GM21528 (cell line): ENCODE measurements at regions not wholly inside any gene's neighbourhood (a gene's known extent, or its start where the extent isn't known, plus 50 kb on each side); places are given as distances from the start of the nearest gene placed in this dataset.

Experiments
- ATAC-seq: cut with Tn5 transposase; IDR thresholded peaks from one replicate; pipeline ENCODE4 v1.9.1; 2021; ENCODE audit warnings: mild to moderate bottlenecking, moderate library complexity; ENCODE audit not compliant: unreplicated experiment, low FRiP score

DNA sequence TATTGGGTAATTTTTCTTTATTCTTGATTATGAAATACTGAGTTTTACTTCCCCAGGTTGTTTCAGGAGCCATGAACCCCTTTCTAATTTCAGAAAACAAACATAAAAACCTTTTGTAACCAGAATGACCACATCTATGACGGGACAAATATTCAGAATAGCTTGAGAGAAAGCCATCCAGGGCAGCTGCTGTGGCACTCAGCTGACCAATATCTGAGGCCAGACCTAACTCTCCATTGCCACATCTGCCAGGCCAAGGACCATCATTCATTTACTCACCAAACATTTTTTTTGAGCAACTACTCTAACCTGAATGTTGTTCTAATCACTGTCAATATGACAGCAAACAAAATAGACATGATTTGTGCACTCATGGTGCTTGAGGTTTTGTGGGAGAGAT, 608.3 kb upstream of the PKN2 start:
- ATAC-seq, result no peak

DNA sequence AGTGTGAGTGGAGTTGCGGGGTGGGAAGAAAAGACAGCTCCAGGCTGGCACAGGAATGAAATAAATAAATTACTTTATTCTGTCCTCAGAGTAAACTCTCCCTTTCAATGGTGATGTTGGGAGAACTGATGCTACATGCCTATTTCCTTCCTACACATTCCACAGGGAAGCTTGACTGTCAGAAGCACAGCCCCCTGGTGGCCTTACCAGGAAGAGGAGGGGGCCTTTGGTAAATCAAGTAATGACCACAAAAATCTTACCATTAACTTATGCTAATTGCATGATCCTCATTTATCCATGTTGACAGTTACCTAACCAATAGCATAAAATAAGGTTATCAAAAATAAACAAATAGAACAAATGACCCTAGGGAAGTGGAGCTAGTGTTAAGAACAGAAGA, 605.0 kb upstream of the PKN2 start:
- no peak for ATAC-seq

DNA sequence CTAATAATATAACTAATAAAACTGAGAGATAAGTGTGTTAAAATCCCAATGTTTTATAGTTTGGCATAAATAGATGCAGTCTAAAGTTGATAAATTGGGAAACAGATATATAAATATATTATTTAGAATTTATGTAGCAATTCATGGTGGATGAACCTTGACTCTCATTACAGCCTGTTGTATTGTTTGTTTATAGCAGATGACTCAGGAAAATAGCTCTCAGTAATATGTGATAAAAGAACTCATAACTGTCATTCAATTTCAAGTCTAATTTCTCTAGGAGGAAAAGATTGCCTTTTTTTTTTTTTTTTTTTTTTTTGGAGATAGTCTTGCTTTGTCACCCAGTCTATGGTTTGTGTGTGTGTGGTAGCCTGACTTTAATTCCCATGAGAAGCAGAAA, 603.2 kb upstream of the PKN2 start:
- ATAC-seq, result no peak

DNA sequence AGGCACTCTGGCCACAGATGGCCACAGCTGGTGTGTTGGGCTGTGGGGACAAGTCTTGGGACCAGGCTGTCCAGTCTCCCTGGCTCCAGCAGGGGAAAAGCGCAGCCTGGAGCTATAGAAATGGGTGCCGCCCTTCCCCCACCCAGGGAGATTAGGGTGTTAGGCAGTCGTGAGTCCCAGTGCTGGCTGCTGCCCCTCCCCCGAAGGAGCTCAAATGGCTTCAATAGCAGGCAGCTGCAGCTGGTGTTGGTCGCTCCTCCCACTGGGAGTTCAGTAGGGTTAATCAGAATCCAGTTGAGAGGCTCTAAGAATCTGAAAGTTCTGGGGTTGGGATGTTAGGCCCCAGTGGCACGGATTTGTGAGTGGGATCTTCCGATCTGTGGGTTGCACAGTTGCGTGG, 595.6 kb upstream of the PKN2 start:
- no peak for ATAC-seq

DNA sequence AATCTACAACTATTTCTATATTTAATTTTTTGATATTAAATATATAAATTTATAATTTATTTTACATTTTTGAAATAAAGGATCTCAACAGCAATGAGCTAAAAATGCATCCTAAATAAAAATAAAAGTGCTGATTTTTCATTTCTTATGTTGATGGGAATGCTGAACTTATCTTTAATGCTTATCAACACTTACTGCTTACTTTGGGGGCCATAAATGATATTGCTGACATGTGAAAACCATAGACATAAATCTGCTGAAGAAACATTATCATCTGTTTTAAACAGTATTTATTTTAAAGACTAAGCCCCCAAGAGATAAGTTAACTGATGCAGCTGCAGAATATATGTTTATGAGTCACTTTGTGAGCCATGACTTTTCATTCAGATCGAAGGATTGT, 594.1 kb upstream of the PKN2 start:
- no peak for ATAC-seq

DNA sequence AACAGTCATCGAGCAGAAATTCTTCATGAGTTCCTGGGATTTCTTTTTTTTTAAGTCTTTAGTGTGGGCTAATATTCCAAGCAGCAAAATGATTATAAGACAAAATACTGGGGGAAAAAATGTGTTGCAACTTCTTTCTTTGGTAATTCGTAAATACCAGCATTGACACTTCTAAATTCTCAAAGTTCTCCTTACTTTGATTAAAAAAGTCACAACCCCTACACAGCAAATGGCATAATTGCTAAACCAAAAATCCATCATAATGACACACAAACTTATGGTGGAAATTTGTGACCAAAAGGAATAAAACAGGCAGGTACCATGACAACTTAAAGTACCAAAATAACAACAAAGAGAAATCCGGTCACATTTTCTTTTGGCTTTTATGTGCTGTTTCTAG, 585.2 kb upstream of the PKN2 start:
- no peak for ATAC-seq

DNA sequence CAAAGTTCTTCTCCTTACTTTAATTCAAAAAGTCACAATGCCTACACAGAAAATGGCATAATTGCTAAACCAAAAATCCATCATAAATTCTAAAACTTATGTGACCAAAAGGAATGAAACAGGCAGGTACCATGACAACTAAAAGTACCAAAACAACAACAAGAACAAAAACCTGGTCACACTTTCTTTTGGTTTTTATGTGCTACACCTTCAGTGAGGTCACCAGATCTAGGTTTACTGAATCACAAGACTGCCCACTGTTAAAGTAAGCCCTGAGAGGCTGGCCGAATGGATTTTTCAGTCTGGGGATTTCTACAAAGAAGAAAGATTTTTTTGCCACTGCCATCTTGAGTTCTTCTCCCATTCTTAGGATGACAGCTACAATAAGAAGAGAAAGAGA, 583.0 kb upstream of the PKN2 start:
- no peak for ATAC-seq

DNA sequence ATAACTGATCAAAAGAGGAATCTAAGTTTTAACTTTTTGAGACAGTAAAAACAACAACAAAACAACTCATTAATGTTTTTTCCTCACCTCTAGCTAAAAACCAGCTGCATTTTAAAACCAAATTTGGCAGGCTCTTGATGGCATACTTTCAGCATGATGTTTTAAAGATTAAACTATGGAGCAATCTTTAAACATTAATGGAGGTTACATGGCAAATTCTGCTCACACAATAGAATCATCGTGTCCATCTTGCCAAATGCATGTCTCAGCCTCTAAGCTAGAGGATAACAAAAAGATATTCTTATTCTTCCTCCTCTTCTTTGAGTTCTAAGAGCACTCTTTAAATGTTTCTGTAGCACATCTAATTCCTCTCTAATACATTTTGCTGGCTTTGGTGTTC, 579.8 kb upstream of the PKN2 start:
- ATAC-seq, result no peak

DNA sequence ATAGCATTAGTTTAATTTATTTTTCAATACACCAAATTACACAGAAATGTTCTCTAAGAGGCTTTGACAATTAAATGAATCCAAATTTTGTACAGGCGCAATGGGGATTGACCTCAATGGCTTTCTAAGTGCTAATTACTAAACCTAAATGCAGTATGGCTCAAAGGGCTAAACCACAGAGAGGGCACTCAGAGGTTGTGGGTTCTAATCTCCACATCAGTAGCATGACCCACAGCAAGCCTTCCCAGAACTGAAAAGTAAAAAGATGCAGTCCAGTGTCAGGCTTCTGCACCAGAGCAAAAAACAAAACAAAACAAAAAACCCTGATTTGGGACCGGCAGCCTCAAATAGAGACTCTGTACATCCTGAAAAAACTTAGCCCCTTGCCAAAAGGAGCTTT, 579.2 kb upstream of the PKN2 start:
- ATAC-seq, result no peak

DNA sequence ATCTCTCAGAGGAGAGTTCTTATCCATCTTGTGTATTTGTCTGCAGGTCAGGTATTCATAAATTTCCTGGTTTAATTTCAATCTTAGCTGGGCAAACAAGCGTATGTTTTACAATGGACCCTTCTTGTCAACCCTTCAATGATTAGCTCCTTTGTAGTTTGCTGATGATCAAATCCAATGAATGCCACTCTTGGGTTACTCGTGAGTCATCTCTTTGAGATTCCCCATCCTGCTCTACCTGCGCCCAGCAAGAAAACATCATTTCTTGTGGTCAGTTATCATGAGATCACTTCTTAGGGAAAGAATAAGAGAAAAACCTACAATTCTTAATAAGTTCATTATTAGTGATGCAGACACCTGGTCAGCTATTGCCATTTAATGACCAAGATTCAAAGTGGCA, 572.3 kb upstream of the PKN2 start:
- no peak for ATAC-seq

DNA sequence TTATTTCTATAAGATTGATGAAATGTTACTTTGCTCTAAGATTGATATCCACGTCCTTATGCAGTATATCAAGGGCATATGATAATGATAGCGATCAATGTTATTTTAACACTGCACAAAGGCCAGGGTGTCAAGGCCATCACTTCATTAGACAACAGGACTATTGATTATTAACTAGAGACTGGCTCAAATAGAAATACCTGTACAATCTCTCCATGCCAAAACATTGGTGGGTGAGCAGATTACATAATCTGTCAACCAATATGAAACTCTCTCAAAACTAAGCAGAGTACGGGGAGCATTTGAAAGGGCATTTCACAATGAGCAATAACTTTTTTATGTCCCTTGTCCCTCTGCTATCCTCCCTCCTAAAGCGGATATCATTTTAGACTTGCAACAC, 566.5 kb upstream of the PKN2 start:
- no peak for ATAC-seq

DNA sequence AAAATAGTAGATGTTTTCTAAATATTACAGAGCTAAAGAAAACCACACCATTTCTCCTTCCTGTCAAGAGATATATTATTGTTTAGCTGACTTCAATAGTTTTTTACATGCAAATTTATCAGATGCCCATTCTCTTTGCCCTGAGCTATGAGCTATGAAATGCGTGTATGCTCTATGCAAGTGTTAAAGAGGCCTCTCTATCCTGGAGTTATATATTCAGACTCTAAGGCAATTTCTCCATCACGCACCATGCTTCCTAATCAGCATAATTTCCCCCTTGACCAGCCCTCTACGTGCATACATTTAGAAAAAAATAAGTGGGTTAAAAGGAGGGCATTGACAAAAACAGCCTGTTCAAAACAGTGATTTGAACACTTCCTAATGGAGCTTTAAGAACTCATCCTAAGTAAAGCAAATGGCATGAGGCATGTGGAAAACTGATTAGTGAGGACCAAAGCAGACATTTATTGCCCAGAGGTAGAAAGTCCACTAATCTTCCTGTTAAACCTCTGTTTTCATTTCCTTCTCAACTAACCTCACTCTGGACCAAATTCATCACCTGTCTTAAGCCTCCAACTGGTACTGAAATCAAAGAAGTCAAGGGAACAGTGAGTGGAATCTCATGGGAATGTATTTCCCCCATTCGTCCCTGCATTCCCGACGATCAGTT, 565.8 kb upstream of the PKN2 start:
- ATAC-seq, result no peak

DNA sequence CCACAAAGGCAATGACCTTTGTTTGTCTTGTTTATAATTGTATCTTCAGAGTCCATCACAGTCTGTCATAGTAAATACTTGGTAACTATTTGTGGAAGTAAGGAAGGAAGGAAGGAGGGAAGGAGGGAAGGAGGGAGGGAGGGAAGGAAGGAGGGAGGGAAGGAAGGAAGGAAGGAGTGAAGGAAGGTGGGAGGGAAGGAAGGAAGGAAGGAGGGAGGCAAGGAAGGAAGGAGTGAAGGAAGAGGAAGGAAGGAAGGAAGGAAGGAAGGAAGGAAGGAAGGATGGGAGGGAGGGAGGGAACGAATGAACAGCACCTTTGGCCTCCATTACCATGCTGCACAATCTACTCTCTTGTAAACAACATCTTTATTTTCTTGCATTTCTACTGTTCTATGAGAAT, 559.5 kb upstream of the PKN2 start:
- ATAC-seq, result no peak

DNA sequence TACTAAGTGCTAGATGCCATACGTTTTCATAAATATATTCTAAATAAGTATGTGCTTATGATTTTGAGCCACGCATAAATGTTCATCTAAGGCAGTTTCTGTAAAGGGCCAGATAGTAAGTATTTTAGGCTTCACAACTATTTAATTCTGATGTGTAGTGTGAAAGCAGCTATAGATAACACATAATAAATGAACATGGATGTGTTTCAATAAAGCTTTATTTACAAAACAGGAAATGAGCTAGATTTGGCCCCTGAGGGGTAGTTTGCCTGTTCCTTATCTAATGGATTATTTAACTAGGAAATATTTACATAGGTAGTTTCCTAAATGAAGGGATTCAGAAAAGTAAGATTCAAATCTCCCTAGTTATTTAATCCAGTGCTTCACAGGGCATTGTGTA, 557.6 kb upstream of the PKN2 start:
- ATAC-seq, result no peak

DNA sequence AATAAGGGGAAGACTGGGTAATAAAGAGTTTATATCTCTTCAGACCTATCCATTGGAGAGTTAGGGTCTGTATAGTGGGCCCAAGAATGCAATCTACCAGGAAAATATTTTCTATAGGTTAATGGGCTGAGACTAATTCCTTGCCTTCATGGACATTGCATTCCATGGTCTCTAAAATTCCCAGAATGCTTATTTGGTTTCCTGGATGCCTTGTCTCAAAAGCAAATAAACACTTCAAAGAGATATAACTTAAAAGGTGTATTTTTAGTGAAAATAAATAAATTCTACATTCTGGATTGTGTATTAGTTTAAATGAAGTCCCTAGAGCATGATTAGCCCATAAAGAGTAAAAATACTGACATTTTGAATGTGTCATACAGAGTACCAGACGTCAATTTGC, 550.1 kb upstream of the PKN2 start:
- ATAC-seq, result no peak

DNA sequence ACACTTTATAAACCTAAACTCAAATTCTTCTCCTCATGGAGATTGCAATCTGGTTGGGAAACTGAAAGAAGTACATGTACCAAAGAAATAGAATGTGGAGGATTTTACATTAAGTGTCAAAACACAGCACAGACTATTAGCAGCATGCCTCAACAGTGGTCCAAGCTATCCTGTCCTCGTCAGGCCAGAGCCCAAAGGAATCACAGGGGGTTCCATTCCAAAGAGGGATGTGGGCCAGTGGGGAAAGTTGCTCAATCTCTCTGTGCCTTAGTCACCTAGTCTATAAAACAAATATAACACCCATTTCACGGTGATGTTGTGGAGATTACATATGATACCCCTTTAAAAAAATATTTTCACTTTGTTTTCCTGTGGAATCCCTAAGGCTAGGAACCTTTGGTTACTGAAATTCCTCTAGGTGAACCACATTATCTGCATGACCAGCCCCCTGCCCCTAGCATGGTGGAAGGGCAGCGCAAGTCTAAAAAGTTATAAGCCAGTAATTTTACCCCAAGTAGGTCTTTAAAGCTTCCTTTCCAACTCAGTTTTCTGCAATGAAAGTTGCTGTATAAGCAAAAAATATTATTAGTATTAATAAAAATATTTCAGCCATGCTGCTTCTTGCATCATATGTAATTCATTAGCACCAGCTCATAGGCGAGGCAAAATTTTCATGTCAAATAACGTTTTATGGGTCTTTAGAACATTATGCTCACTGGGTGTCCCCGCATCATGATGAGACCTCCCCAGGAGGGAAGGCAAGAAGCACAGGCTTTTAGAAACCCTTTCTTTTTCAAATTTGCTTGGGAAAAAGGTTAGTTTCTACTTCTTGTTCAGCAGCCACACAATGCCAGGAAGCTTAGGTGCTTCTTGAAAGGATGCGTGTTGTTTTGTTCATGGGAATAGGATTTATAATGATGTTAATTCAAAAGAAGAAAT, 548.8 kb upstream of the PKN2 start:
- no peak for ATAC-seq

DNA sequence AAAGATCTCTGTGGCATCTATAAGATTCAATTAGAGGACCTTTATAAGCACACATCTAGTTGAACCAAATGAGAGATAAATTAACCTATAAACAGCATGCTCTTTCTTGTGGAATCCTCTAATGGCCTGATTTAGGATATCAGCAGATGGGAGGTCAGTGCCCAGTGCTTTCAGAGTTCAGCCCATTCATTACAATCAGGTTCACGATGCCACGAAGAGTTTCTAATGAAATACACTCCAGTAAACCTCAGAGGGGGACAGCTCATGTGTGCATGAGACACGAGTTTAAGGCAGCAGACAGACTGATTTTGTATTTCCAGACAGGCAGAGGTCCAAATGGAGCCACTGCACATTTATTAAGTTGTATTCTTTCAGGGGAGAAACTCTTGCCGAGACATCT, 544.4 kb upstream of the PKN2 start:
- ATAC-seq, result no peak

DNA sequence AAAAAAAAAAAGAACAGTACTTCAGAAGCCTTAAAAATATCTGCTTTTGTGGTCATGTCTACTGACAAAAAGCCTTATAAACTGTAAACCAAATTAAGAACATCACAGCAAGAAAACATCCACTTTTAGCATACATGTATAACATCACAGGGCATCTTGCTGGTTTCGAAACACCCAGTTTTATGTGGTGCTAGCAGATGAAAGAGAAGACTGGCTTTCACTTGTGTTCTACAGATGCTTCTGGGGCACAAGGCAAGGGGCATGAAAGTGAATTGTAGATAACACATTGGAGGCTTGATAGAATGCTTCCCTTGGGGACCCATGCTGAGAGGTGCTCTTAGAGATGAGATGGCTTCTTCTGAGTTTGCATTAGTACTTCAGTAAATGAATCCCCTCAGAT, 543.7 kb upstream of the PKN2 start:
- ATAC-seq, result no peak

DNA sequence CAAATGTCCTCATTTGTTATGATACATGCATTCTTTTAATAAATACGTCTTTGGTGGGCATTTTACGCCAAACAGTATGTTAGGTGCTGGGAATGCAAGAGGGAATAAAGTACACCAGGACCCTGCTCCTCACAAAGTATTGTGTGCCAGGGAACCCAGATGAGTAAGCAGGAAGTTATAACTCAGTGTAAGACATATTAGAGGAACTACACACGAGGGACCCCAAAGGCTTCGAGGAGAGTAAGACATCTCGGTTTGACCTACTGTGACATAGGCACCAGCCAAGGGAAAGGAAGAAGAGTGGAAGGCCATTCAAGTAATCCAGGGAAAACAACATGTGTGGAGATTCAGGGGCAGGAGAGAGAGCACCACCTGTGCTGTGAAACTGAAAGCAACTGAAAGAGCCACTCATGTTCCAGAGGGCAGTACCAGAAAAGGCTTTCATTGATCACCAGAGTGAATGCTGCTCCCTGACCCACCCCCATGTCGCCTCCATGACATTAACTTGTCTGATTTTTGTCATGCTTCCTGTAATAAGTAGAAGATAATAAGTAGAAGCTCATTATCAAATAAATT, 542.5 kb upstream of the PKN2 start:
- ATAC-seq, result no peak

DNA sequence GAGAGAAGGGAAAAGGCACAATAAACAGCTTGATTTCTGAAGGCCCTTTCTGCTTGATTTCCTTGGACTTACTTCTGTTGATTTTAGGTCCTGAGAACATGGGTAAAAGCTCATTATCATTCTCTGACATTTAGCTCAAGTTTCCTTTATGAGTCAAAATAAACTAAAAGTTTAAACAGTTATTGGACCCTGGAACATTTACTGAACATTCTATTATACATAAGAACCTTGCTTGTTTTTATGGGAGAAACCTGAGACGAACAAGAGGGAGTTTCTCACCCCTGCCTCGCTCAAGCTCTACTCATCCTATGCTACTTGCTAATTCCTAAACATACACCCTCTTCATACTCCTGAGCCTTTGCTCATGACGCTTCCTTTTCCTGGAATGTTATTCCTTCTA, 538.3 kb upstream of the PKN2 start:
- no peak for ATAC-seq

DNA sequence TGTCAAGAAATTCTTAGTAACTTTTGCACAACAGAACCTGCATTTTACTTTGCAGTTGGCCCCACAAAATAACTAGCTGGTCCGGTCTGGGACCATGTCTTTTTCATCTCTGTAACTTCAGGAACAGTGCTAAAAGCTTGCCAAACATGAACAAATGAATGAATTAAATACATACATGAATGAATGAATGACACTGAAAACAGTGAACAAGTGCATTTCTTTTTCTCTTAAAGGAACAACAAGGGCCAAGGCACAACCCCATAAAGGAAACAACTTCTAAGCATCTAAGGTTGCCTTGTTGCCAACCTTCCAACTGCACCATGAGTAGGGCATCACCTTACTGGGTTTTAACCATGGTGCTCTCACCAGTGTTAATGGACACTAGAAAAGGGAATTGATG, 534.4 kb upstream of the PKN2 start:
- ATAC-seq, result no peak

DNA sequence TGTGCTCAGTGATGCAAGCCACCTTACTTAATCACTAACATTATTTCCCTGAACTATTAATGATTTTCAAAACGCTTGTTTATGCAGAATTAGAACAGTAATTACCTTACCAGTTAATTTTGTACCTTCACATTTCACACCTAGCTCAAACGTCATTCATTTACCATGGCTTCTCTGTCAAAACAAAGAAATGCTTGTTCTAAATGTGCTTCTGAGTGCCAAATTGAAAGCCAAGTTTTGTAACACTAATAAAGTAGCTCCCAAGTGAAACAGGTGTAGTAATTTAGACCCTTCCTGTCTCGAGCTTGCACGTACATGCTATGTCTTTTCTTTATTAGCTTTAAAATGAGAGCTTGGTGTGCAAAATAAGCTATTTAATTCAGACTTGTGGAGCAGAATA, 533.7 kb upstream of the PKN2 start:
- no peak for ATAC-seq
